ENCODE measurements at regions not wholly inside any gene's neighbourhood (a gene's known extent, or its start where the extent isn't known, plus 50 kb on each side); places are given as distances from the start of the nearest gene placed in this dataset.

GRCh38 chr21:20641241-20641640 lies 357.0 kb upstream of the NCAM2 start:
- DNase-seq, result no peak
- WGBS, 2 donors, result 90 to 94% methylated on average over 2 of the region's 2 CpGs

GRCh38 chr21:20642681-20643080 lies 355.5 kb upstream of the NCAM2 start:
- no peak for DNase-seq
- Histone ChIP-seq H3K9me3 (no peaks in the 10 kb centered on the region), H3K27me3 (no peaks in the 10 kb centered on the region), H3K27ac (no peak overlapping the region), H3K4me3 (no peak overlapping the region), H3K36me3 (ENCODE audit: low read depth, missing control alignments) (no peaks in the 10 kb centered on the region), H3K4me1 (no peaks in the 10 kb centered on the region)
- 73 to 81% methylated on average over 5 of the region's 5 CpGs for WGBS, 2 donors
- TF ChIP-seq, protein P1, sequence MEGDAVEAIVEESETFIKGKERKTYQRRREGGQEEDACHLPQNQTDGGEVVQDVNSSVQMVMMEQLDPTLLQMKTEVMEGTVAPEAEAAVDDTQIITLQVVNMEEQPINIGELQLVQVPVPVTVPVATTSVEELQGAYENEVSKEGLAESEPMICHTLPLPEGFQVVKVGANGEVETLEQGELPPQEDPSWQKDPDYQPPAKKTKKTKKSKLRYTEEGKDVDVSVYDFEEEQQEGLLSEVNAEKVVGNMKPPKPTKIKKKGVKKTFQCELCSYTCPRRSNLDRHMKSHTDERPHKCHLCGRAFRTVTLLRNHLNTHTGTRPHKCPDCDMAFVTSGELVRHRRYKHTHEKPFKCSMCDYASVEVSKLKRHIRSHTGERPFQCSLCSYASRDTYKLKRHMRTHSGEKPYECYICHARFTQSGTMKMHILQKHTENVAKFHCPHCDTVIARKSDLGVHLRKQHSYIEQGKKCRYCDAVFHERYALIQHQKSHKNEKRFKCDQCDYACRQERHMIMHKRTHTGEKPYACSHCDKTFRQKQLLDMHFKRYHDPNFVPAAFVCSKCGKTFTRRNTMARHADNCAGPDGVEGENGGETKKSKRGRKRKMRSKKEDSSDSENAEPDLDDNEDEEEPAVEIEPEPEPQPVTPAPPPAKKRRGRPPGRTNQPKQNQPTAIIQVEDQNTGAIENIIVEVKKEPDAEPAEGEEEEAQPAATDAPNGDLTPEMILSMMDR (IDR thresholded peaks at IDR 0.05), result no peak
- no peak for TF ChIP-seq POLR2A (IDR thresholded peaks at IDR 0.05)
- intact Hi-C loops (cut with DNase I; ENCODE audit: low total_unique reads), result no loop called here

More at GRCh38 chr21:20641241-20641640, 357.0 kb upstream of the NCAM2 start:
- no peak overlapping the region for H3K27ac ChIP-seq
- no peaks in the 10 kb centered on the region for H3K27me3 ChIP-seq
- no peaks in the 10 kb centered on the region for H3K4me1 ChIP-seq
- intact Hi-C loops (cut with DNase I; ENCODE audit: low total_unique reads), result no loop called here
- TF ChIP-seq, protein P1 (IDR thresholded peaks at IDR 0.05), result no peak
- TF ChIP-seq POLR2A (IDR thresholded peaks at IDR 0.05), result no peak
- no peaks in the 10 kb centered on the region for H3K36me3 ChIP-seq (ENCODE audit: low read depth, missing control alignments)
- H3K9me3 ChIP-seq, result no peaks in the 10 kb centered on the region
- no peak overlapping the region for H3K4me3 ChIP-seq

DNA sequence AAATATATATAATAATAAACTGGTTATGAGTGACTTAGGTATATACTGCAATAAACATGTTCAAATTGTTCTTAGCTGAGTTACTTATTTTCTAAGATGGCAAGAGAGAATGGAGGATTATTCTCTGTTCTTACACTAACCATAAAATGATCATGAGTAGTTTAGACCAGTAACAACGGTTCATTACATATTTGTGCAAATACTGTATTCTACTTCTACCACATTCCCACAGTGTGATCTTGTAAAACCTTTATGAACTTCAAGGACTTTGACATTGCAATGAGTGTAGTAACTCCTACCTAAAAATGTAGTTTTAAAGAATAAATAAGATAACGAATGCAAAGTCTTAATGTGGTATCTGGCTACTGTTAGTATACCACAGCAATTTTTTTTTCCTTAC lies 353.7 kb upstream of the NCAM2 start:
- no peak overlapping the region for H3K4me3 ChIP-seq
- no peaks in the 10 kb centered on the region for H3K9me3 ChIP-seq
- 88 to 92% methylated on average over 2 of the region's 2 CpGs for WGBS, 2 donors
- no peaks in the 10 kb centered on the region for H3K36me3 ChIP-seq (ENCODE audit: low read depth, missing control alignments)
- H3K27ac ChIP-seq, result no peak overlapping the region
- no peaks in the 10 kb centered on the region for H3K4me1 ChIP-seq
- no peak for TF ChIP-seq POLR2A (IDR thresholded peaks at IDR 0.05)
- TF ChIP-seq, protein P1 (IDR thresholded peaks at IDR 0.05), result no peak
- intact Hi-C loops (cut with DNase I; ENCODE audit: low total_unique reads), result no loop called here
- no peaks in the 10 kb centered on the region for H3K27me3 ChIP-seq
- no peak for DNase-seq

- TF ChIP-seq, protein P1 (IDR thresholded peaks at IDR 0.05), result no peak
- no peak for TF ChIP-seq POLR2A (IDR thresholded peaks at IDR 0.05)
- Histone ChIP-seq H3K27me3 (no peaks in the 10 kb centered on the region), H3K4me3 (no peak overlapping the region), H3K4me1 (no peaks in the 10 kb centered on the region), H3K27ac (no peak overlapping the region), H3K36me3 (ENCODE audit: low read depth, missing control alignments) (no peaks in the 10 kb centered on the region), H3K9me3 (no peaks in the 10 kb centered on the region)
- WGBS, 2 donors, result 95 to 100% methylated on average over 2 to 5 of the region's 5 CpGs
- intact Hi-C loops (cut with DNase I; ENCODE audit: low total_unique reads), result no loop called here
- no peak for DNase-seq
Observed at GRCh38 chr21:20645344-20645743, 352.9 kb upstream of the NCAM2 start.

DNA sequence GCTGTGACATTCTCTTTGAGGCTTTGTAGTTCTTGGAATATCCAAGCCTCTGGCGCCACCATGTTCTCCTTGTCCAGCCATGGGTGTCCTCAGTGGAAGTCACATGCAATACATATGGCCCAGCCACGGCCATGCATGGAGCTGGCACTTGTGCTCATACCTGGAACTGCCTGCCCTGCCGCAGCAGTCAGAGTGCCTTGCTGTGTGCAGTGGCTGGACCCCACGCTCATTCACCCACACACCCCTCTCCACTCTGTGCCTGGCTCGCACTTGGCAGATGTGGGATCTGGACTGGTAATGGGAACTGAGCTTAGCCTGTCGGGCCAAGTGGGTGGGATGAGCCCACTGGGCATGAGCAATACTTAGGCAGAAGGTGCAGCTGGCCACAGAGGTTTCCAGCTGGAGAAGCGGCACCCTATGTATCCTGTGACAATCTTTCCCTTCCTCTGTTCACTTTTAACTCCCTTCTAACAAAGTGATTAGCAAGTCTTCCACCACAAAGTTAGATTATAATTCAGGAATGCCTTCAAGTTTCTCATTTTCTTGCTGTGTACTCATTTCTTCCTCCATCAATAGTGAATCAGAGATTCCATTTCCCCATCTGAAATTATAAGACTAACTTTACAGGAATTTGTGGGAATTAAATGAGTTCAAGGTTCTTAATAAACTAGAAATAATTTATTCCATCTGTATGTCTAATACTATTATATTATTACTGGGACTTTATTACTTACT lies 351.6 kb upstream of the NCAM2 start:
- Histone ChIP-seq H3K27me3 (no peaks in the 10 kb centered on the region), H3K4me1 (no peaks in the 10 kb centered on the region), H3K36me3 (ENCODE audit: low read depth, missing control alignments) (no peaks in the 10 kb centered on the region), H3K27ac (no peak overlapping the region), H3K4me3 (no peak overlapping the region), H3K9me3 (no peaks in the 10 kb centered on the region)
- WGBS, 2 donors, result 88 to 94% methylated on average over 6 to 7 of the region's 7 CpGs
- intact Hi-C loops (cut with DNase I; ENCODE audit: low total_unique reads), result no loop called here
- TF ChIP-seq, protein P1 (IDR thresholded peaks at IDR 0.05), result no peak
- TF ChIP-seq POLR2A (IDR thresholded peaks at IDR 0.05), result no peak
- no peak for DNase-seq
